K562 (cell line): ENCODE measurements at regions not wholly inside any gene's neighbourhood (a gene's known extent, or its start where the extent isn't known, plus 50 kb on each side); places are given as distances from the start of the nearest gene placed in this dataset.

Source experiments
- CTCF ChIP-seq, 3 experiments: IDR thresholded peaks in 2 of 3; conservative IDR thresholded peaks in 1 of 3; 2 replicates each; pipeline ENCODE4 v1.5.1; 2011 to 2012; ENCODE audit warnings: low read length in 3 of 3, mild to moderate bottlenecking in 3 of 3, control low read depth in 2 of 3, improper control_type of control experiment in 1 of 3, inconsistent platforms in 1 of 3, low read depth in 1 of 3, mixed read lengths in 1 of 3, moderate library complexity in 1 of 3; ENCODE audit not compliant: insufficient read depth in 2 of 3
- TF ChIP-seq, protein P1 (sequence below): IDR thresholded peaks from 3 replicates; pipeline ENCODE4 v1.6.1; 2011; ENCODE audit warnings: borderline replicate concordance, mild to moderate bottlenecking; ENCODE audit not compliant: insufficient read length, insufficient read depth

DNA sequence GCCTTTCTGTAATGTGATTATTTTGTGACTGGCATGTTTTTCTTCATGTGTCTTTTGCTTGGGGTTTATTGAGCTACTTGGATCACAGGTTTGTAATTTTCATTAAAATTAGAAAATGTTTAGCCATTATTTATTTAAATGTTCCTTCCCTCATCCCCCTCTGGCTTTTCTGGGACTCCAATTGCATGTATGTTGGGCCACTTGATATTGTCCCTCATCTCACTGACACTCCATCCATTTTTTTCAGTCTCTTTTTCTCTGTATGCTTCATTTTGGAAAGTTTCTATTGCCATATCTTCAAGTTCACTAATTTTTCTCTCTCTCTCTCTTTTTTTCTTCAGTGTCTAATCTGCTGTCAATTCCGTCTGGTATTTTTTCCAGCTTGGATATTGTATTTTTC lies 390.1 kb downstream of the PRDM2 start:
- TF ChIP-seq, protein P1, sequence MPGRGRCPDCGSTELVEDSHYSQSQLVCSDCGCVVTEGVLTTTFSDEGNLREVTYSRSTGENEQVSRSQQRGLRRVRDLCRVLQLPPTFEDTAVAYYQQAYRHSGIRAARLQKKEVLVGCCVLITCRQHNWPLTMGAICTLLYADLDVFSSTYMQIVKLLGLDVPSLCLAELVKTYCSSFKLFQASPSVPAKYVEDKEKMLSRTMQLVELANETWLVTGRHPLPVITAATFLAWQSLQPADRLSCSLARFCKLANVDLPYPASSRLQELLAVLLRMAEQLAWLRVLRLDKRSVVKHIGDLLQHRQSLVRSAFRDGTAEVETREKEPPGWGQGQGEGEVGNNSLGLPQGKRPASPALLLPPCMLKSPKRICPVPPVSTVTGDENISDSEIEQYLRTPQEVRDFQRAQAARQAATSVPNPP: no peak
- TF ChIP-seq CTCF (IDR thresholded peaks at IDR 0.05 in 2 of 3, conservative IDR thresholded peaks at IDR 0.05 in 1 of 3; ENCODE audit: insufficient read depth in 2 of 3, low read depth in 1 of 3, low read length in 3 of 3): no peak
